B cell (primary cell): ENCODE measurements at regions not wholly inside any gene's neighbourhood (a gene's known extent, or its start where the extent isn't known, plus 50 kb on each side); places are given as distances from the start of the nearest gene placed in this dataset.

Experiments used
- EZH2 ChIP-seq: IDR thresholded peaks from 2 replicates; pipeline ENCODE4 v1.6.1; 2012; ENCODE audit warnings: borderline replicate concordance, low read depth, mild to moderate bottlenecking, moderate library complexity, low read length; ENCODE audit not compliant: insufficient read depth, poor library complexity, severe bottlenecking
- TF ChIP-seq, protein P1 (sequence below): fragments of 200-600 bp; IDR thresholded peaks from one replicate; pipeline ENCODE4 v1.8.0; 2022; ENCODE audit warnings: antibody characterized with exemption, mild to moderate bottlenecking

GRCh38 chr12:88934163-88934747 is 354.0 kb upstream of the KITLG start:
- TF ChIP-seq, protein P1, sequence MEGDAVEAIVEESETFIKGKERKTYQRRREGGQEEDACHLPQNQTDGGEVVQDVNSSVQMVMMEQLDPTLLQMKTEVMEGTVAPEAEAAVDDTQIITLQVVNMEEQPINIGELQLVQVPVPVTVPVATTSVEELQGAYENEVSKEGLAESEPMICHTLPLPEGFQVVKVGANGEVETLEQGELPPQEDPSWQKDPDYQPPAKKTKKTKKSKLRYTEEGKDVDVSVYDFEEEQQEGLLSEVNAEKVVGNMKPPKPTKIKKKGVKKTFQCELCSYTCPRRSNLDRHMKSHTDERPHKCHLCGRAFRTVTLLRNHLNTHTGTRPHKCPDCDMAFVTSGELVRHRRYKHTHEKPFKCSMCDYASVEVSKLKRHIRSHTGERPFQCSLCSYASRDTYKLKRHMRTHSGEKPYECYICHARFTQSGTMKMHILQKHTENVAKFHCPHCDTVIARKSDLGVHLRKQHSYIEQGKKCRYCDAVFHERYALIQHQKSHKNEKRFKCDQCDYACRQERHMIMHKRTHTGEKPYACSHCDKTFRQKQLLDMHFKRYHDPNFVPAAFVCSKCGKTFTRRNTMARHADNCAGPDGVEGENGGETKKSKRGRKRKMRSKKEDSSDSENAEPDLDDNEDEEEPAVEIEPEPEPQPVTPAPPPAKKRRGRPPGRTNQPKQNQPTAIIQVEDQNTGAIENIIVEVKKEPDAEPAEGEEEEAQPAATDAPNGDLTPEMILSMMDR, result no peak
- no peak for TF ChIP-seq EZH2
